RPMI7951 (cell line): ENCODE measurements at regions not wholly inside any gene's neighbourhood (a gene's known extent, or its start where the extent isn't known, plus 50 kb on each side); places are given as distances from the start of the nearest gene placed in this dataset.
A peak's percentile ranks its signal among the peaks of the same experiment; 100 is the strongest.

Experiments used
- DNase-seq: peaks from one replicate; pipeline ENCODE4 v3.0.0-alpha.2; 2012; ENCODE audit warnings: low read depth

GRCh38 chr16:88320947-88321634 lies 61.7 kb upstream of the ZNF469 start:
- no peak for DNase-seq

DNA sequence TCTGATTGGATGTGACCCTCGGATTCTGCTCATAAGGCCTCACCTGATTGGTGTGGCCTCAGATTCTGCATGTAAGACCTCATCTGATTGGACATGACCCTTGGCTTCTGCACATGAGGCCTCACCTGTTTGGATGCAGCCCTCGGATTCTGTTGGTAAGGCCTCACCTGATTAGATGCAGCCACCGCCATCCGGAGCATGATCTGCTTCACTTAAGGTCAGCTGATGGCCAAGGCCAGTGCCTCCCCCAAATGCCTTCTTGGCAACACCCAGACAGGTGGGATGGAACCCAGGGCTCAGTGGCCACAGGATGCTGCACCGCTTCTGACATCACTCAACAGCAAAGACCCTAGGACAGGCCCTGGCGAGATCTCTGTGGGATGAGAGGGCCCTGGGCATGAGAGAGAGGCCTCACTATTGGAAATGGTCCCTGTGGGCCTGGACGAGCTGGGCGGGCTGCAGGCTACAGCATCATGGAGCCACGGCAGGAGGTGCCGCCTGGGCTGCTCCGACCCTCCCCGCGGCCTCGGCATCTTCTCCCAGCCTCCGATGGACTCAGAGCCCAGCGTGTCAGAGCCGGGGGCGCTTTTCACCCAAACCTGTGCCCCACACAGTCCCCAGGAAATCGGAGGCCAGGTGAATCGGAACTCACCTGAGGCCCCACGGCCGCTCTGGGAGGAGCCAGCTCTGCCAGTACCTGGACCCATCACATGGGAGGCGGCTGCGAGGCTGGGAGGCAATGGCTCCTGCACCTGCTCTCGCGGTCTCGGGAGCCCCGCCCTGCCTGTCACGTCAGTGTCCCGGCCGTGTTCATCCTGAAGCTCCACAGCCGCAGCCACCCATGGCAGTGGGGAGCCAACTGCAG lies 60.9 kb upstream of the ZNF469 start:
- no peak for DNase-seq

GRCh38 chr16:88322500-88322970 lies 60.2 kb upstream of the ZNF469 start:
- no peak for DNase-seq

DNA sequence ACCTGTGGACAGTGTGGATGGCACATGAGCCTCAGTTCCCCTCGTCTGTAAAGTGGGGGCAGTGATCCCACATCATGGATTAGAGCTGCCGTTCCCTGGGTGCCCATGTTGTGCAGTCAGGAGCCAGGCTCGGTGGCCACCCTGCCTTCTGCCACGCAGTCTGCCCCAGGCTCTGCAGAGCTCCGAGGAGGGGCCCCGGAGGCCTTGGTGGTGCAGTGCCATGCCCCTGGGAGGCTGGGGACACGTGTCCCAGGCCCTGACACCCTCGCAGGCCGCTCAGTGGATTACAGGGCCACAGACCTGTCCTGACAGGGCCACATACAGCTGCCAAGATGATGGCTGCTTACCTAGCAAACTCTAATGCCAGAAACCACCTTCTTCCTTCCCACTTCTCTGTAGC lies 59.7 kb upstream of the ZNF469 start:
- DNase-seq = no peak

DNA sequence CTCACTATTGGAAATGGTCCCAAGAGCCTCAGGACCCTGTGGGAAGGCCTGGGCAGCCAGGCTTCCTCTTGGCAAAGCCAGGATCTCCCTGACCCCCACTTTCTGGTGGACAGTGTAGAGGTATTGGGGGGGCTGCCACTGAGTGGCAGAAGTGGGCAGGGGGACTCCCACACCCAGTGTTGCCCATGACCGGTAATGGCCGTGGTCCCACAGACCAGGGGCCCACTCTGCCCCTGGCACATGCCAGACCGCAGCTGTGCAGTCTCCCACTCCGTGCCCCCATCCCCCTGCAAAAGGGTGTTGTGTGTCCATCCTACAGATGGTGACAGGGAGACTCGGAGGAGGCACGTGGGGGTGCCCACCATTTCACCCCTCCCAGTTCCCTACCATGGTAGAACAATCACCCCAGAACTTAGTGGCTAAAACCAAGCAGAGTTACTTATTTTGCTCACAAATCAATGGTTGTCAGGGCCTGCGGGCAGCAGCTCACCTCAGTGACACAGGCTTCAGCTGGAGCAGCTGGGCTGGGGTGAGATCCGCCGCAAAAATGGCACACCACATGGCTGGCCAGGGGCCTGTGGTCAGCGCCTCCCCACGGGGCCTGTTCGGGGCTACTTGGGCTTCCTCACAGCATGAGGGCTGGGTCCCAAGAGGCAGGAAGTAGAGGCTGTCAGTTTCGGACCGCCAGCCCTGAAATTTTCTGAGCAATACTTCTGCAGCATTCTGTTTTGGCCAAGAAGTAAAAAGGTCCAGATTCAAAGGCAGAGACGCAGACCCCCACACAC lies 59.0 kb upstream of the ZNF469 start:
- peak; percentile 77 for DNase-seq

DNA sequence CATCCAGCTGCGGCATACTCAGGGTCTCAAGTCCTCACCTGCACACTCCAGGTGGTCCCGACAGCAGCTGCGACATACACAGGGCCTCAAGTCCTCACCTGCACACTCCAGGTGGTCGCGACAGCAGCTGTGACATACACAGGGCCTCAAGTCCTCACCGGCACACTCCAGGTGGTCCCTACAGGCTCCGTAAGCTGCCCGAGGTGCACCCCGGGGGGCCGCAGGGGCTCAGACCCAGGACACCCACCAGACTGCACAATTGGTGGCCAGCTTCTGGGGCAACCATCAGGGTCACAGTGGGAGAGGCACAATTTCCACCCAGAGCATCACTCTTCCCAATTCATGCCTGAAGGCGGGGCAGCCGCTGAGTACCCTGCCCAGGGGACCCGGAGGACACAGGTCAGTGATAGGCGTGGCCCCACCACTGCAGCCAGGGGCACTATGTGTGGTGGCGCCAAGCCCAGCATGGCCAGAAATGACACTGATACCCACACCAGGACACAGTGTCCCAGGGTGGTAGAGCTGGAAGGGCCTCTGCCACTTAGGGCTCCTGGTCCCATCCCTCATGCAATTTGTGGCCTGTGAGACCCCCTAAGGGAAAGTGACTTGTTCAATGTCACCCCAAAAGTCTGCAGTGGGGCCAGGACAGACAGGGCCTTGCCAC lies 57.5 kb upstream of the ZNF469 start:
- no peak for DNase-seq

- DNase-seq = no peak
These were observed 56.8 kb upstream of the ZNF469 start for GRCh38 chr16:88325976-88326375.

GRCh38 chr16:88326611-88327485 lies 55.9 kb upstream of the ZNF469 start:
- no peak for DNase-seq

DNA sequence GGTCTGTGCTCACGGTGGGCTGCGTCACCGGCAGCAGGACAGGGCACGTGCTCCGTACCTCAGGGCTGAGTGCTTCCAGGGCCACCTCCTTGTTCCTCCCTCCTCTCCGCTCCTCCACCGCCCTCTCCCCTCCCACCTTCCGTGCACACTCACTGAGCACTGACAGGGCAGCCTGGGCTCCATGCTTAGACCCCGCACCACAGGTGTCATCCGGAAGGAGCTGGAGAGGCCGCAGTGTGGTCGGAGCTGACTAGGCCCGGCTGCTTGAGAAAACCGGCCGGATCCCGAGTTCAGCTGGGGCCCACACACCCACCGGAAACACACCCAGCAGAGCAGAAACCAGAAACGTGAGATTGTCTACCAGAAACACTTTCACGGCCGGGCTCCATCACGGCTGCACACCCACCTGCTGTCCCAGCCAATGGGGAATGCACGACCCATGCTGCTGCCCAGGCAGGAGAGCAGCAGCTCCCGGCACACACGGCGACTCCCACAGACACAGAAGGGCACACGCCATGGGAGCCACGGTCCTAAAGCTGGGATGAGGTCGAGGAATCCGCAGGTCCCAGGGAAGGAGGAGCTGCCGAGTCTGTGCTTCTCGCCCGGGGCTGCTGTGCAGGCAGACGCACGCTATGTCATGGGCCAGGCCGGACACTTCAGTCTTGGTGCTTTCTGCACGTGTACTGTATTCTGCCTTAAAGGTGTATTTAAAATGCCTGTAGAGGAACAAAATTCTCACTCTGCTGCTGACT lies 55.0 kb upstream of the ZNF469 start:
- DNase-seq = no peak

DNA sequence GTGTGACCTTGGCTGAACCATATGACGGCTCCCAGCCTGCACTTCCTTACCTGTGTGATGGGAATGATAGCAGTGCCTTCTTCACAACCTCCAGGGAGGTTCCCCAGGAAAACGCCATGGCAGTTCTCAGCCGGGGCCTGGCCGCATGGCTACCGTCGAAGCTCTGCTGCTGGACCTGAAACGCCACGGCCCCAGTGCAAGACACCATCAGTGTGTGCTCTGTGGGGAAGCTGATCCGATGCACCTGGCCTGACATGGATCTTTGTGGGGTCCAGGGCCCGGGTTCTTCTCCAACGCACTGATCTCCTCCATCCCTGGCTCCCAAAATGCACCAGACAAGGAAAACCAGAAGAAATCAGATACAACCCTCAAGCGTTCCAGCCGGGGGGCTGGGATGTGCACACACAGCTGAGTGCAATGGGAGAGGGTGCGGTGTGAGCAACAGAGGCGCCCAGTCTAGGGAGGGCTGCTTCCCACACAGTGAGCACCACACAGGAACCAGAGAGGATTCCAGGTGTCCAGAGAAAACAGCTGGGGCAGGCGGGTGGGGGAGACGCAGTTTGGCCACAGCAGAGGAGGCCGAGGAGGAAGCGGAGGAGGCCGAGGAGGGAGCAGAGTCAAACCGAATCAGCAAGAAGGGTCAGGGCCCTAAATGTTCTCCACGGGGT lies 54.3 kb upstream of the ZNF469 start:
- no peak for DNase-seq

- DNase-seq = peak; percentile 99
These were observed 52.7 kb upstream of the ZNF469 start for GRCh38 chr16:88329726-88330700.

DNA sequence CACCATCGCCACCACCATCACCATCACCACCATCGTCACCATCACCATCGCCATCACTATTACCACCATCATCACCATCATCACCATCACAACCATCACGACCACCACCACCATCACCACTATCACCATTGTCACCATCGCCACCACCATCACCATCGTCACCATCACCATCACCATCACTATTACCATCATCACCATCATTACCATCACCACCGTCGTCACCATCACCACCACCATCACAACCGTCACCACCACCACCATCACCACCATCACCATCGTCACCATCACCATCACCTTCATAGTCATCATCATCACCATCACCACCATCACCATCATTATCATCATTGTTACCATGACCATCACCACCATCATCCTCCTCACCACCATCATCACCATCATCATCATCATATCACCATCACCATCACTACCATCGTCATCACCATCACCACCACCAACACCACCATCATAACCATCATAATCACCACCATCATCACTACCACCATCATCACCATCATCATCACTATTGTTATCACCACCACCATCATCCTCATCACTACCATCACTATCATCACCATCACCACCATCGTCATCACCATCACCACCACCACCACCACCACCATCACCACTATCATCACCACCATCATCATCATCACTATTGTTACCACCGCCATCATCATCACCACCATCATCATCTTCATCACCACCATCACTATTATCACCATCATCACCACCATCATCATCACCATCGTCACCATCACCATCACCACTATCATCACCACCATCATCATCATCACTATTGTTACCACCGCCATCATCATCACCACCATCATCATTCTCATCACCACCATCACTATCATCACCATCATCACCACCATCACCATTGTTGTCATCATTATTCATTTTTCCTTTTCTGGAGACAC lies 51.5 kb upstream of the ZNF469 start:
- DNase-seq = no peak

GRCh38 chr16:88331989-88332920 lies 50.5 kb upstream of the ZNF469 start:
- DNase-seq = peak; percentile 100

DNA sequence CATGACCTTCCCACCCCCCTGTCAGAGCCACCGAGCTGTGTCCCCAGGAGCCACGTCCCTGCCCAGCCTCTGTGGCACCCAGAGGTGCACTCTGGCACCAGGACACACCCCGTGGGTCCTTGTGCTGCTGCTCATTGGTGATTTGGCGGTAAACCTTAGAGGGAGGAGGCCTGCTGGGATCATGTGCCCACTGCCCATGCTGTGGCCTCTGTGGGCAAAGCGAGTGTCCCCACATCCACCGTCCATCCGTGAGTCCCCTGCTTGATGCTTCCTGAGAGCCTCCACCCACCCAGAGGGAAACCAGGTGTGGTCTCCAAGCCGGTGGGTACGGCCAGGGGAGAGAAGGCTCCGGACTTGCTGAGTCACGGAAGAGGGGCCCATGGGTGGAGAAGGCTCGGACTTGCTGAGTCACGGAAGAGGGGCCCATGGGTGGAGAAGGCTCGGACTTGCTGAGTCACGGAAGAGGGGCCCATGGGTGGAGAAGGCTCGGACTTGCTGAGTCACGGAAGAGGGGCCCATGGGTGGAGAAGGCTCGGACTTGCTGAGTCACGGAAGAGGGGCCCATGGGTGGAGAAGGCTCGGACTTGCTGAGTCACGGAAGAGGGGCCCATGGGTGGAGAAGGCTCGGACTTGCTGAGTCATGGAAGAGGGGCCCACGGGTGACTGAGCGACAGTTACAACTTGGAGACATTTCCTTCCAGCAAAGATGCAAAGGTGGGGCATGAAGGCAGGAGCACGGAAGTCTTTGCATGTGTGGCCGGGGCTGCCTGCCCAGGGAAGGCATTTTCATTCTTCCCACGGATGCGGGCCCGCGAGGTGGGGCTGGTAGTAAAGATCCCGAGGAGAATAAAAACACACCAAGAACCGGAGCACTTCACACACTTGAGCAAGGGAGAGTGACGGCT lies 49.6 kb upstream of the ZNF469 start:
- DNase-seq = peak; percentile 76
